Bronchial epithelial cell (primary cell): ENCODE measurements at regions not wholly inside any gene's neighbourhood (a gene's known extent, or its start where the extent isn't known, plus 50 kb on each side); places are given as distances from the start of the nearest gene placed in this dataset.
A peak's percentile ranks its signal among the peaks of the same experiment; 100 is the strongest.

Source experiments
- DNase-seq: peaks from one replicate; pipeline ENCODE4 v3.0.0-alpha.2; 2010; ENCODE audit warnings: low read depth
- FAIRE-seq: peaks from 2 replicates; lab custom pipeline; 2011; peaks lifted over from hg19 to GRCh38; lab: Jason Lieb, UNC
- H3K27me3 ChIP-seq: 2 replicates; pipeline ENCODE4 v1.5.1; 2011; ENCODE audit warnings: low read length; ENCODE audit not compliant: control insufficient read depth, insufficient read depth
- H3K36me3 ChIP-seq: 2 replicates; pipeline ENCODE4 v1.5.1; 2011; ENCODE audit warnings: low read length; ENCODE audit not compliant: control insufficient read depth, insufficient read depth
- H3K4me3 ChIP-seq: 2 replicates; pipeline ENCODE4 v1.5.1; 2011; ENCODE audit warnings: mild to moderate bottlenecking, low read depth, low read length, control low read depth
- TF ChIP-seq, protein P1 (sequence below): IDR thresholded peaks from 2 replicates; pipeline ENCODE4 v1.5.1; 2011; ENCODE audit warnings: mild to moderate bottlenecking, moderate library complexity, low read length, control low read depth, inconsistent platforms; ENCODE audit not compliant: insufficient read depth, severe bottlenecking

DNA sequence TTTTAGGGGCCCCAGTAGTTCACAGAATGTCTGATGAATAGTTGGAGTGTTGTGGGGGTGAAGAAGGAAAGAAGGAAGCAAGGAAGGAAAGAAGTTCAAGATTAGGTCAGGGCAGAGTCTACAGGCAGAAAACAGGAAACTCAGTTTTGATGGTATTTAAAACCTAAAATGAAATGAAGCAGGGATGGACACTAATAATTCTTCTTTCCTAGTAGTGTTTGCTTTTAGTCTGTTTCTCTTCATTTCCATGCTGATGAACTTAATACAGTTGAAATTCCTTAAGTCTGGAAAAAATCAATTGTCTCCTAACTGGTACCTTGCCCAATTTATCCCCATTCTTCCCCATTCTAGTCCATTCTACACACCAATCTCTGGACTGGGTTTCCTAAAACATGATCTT, 59.0 kb upstream of the GSAP start:
- DNase-seq, result no peak
- no peak overlapping the region for H3K4me3 ChIP-seq
- FAIRE-seq, result no peak
- TF ChIP-seq, protein P1, sequence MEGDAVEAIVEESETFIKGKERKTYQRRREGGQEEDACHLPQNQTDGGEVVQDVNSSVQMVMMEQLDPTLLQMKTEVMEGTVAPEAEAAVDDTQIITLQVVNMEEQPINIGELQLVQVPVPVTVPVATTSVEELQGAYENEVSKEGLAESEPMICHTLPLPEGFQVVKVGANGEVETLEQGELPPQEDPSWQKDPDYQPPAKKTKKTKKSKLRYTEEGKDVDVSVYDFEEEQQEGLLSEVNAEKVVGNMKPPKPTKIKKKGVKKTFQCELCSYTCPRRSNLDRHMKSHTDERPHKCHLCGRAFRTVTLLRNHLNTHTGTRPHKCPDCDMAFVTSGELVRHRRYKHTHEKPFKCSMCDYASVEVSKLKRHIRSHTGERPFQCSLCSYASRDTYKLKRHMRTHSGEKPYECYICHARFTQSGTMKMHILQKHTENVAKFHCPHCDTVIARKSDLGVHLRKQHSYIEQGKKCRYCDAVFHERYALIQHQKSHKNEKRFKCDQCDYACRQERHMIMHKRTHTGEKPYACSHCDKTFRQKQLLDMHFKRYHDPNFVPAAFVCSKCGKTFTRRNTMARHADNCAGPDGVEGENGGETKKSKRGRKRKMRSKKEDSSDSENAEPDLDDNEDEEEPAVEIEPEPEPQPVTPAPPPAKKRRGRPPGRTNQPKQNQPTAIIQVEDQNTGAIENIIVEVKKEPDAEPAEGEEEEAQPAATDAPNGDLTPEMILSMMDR, result no peak
- H3K27me3 ChIP-seq, result no peaks in the 10 kb centered on the region
- no peaks in the 10 kb centered on the region for H3K36me3 ChIP-seq

DNA sequence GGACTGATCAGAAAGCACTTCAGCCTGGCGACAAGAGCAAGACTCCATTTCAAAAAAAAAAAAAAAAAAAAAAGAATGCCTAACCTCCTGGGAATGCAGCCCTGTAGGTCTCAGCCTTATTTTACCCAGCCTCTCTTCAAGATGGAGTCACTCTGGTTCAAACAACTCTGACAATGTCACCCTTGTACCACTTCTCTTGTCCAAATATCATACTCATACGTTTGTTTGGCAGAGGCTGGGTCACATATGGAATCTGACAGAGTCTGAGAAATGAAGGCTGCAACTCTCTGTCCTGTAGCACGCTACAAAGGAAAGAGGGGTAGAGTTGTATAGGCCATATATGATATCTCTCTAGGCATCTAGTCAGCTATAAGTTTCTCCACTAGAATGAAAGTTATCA, 58.6 kb upstream of the GSAP start:
- Histone ChIP-seq H3K27me3 (no peaks in the 10 kb centered on the region), H3K4me3 (no peak overlapping the region), H3K36me3 (no peaks in the 10 kb centered on the region)
- TF ChIP-seq, protein P1, result no peak
- DNase-seq (no peak), FAIRE-seq (no peak)

DNA sequence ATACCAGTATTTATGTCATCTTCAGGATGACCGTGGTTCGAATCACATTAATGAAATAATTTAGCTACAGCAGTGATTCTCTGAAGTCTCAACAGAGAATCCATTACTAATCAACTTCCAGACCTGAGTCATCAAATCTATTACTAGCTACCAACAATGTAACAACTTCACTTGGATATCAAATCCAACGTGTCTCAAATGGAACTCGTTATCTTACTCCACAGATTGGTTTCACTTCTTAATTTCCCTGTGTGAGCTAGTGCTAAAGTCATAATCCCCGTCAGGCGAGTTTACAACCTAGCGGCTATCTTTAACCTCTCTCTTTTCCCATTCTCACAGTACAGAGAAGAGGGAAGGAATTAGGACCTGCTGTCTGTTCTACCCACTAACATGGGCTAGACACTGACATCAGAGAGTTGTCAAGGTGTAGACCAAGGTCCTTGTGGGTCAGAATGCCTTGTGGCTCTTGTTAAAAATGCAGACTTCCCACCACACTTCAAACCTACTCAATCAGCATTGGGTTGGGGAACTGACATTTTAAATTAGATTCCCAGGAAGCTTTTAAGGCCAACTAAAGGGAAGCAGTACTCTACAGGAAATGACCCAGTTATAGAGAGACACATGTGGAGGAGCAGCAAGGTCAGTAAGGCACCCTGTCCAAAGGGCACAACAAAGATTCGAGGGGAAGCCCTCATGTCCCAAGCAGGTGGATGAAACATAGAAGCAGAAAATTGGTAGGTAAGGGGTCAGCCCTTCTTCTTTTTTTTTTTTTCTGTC, 57.3 kb upstream of the GSAP start:
- Histone ChIP-seq H3K36me3 (no peaks in the 10 kb centered on the region), H3K4me3 (no peak overlapping the region), H3K27me3 (no peaks in the 10 kb centered on the region)
- TF ChIP-seq, protein P1, result no peak
- FAIRE-seq, result no peak
- DNase-seq, result peak; percentile 35

DNA sequence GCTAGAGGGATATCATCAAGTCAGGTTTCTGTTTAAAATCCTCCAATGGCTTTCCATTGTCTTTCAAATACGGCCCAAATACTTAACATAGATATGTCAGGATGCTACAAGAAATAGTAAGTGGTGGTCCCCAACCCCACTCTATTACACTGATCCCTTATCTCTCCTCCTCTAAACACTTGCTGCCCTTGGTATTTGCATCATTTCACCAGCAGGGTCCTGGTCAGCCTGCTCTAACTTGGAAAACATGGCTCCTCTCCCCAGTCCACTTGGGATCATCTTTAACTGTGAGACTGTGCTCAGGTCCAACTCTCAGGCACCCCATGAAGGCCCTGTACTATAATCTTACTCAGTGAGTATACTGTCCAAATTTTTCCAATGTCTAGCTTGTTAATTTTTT, 53.8 kb upstream of the GSAP start:
- no peak for DNase-seq
- H3K36me3 ChIP-seq, result no peaks in the 10 kb centered on the region
- H3K27me3 ChIP-seq, result no peaks in the 10 kb centered on the region
- FAIRE-seq, result no peak
- TF ChIP-seq, protein P1, result no peak
- H3K4me3 ChIP-seq, result no peak overlapping the region

DNA sequence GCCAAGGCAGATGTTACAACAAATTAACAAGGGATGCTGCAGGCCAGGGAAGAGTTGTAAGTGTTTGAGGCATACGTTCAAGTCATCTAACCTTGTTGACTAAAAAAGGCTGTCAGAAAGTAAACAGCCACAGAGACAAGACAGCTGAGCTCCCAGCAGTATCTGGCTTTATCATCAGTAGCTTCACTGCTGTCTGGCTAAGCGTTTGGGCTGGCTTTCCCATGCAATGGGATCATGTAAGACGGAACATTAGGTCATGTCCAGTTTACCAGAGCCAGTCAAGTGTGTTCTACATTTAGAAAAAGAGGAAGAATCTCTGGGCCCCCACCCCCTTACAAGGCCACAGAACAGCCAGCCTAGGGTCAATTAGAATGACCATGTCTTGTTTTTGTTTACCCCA, 51.3 kb upstream of the GSAP start:
- DNase-seq (no peak), FAIRE-seq (no peak)
- Histone ChIP-seq H3K4me3 (no peak overlapping the region), H3K36me3 (no peaks in the 10 kb centered on the region), H3K27me3 (no peaks in the 10 kb centered on the region)
- TF ChIP-seq, protein P1, result no peak

- FAIRE-seq (no peak), DNase-seq (no peak)
- Histone ChIP-seq H3K27me3 (no peaks in the 10 kb centered on the region), H3K36me3 (no peaks in the 10 kb centered on the region), H3K4me3 (no peak overlapping the region)
- TF ChIP-seq, protein P1, result no peak
These were observed 50.3 kb upstream of the GSAP start for GRCh38 chr7:77466450-77466849.
